Lower leg skin (tissue), 4 donors: ENCODE measurements at regions not wholly inside any gene's neighbourhood (a gene's known extent, or its start where the extent isn't known, plus 50 kb on each side); places are given as distances from the start of the nearest gene placed in this dataset.

Experiments
- DNase-seq, 2 donors: peaks; one replicate each; pipeline ENCODE4 v3.0.0-alpha.2; 2019; ENCODE audit warnings: low spot score in 2 of 2
- H3K4me3 ChIP-seq: fragments of 200-600 bp; sonication (generic); 2 replicates; pipeline ENCODE4 v1.5.1; 2017; ENCODE audit warnings: mild to moderate bottlenecking, low read depth; ENCODE audit not compliant: poor library complexity, severe bottlenecking
- POLR2A ChIP-seq, 2 donors: fragments of 450-650 bp; IDR thresholded peaks; one replicate each; pipeline ENCODE4 v1.6.1; 2016 to 2017; ENCODE audit warnings: antibody characterized with exemption in 2 of 2, mild to moderate bottlenecking in 1 of 2, moderate library complexity in 1 of 2
- WGBS, 2 donors: methylation state at CpG; one replicate each; pipeline ENCODE4 v1.1.5; 2018; 5-methylcytosine and 5-hydroxymethylcytosine counted together
- intact Hi-C: fragments of 100-400 bp; cut with DNase I; formaldehyde crosslinking; loops from one replicate; pipeline ENCODE4 v1.15.0; 2023; ENCODE audit warnings: low total_unique reads
- TF ChIP-seq, protein P1 (sequence below), 3 donors: fragments of 450-650 bp; IDR thresholded peaks; one replicate each; pipeline ENCODE4 v1.5.1; 2016; ENCODE audit warnings: antibody characterized with exemption in 3 of 3, mild to moderate bottlenecking in 3 of 3, moderate library complexity in 2 of 3

DNA sequence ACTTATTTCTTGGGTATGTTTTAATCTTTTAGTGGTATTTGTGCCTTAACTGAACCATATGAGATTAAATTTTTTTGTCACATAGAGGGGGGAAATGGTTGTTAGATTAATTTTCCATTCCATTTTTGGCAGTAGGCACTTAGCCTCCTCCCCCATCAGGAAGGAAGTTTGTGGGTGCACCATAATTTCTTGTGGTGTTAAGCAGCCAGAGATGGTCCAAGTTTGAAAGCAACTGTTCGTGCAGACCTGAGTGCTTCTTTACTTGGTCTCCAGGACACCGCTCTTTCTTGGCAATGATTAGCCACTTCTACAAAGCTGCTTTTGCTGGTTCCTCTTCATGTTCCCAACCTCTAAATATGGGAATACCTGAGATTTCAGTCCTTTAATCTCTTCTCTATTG lies 92.7 kb upstream of the RPL34 start:
- intact Hi-C loops: no loop called here
- WGBS, 2 donors: 54 to 71% methylated on average over 2 of the region's 2 CpGs
- TF ChIP-seq, protein P1, sequence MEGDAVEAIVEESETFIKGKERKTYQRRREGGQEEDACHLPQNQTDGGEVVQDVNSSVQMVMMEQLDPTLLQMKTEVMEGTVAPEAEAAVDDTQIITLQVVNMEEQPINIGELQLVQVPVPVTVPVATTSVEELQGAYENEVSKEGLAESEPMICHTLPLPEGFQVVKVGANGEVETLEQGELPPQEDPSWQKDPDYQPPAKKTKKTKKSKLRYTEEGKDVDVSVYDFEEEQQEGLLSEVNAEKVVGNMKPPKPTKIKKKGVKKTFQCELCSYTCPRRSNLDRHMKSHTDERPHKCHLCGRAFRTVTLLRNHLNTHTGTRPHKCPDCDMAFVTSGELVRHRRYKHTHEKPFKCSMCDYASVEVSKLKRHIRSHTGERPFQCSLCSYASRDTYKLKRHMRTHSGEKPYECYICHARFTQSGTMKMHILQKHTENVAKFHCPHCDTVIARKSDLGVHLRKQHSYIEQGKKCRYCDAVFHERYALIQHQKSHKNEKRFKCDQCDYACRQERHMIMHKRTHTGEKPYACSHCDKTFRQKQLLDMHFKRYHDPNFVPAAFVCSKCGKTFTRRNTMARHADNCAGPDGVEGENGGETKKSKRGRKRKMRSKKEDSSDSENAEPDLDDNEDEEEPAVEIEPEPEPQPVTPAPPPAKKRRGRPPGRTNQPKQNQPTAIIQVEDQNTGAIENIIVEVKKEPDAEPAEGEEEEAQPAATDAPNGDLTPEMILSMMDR (IDR thresholded peaks at IDR 0.05): no peak
- no peak for TF ChIP-seq POLR2A (IDR thresholded peaks at IDR 0.05)
- no peak for DNase-seq
- H3K4me3 ChIP-seq: no peak overlapping the region

- TF ChIP-seq POLR2A (IDR thresholded peaks at IDR 0.05): no peak
- TF ChIP-seq, protein P1 (IDR thresholded peaks at IDR 0.05): no peak
- no peak overlapping the region for H3K4me3 ChIP-seq
- intact Hi-C loops: no loop called here
- WGBS, 2 donors: 93 to 96% methylated on average over 1 of the region's 1 CpG
- no peak for DNase-seq
These were observed 99.6 kb upstream of the RPL34 start for GRCh38 chr4:108520807-108521206.

DNA sequence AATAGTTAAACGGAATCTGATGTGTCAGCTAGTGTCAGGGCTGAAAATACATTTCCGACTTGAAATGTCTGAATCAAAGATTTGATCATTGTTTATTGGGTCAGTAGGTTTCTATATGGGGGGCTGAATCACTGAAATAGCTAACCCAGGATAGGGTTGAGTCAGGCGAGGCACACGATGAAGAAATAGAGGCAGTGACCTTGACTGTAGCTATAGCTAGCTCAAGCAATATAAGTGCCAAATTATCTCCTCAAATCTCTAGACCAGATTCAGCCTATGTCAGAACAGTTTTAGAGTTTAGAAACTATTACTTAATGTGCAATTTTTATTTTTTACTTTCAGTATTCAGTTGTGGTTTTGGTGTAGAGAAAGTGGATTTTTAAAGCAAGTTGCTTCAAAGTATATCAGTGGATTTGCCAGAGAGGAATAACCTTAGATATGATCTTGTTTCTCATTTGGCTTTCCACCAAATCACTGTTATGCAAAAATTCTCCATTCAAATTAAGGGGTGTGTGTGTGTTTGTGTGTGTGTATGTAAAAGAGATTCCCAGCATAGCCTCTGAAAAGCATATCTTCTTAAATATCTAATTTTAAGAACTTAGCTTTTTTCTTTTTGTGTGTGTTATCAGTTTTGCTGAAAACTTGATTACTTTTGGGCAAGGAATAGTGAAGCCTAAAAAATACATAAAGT lies 100.3 kb upstream of the RPL34 start:
- intact Hi-C loops: no loop called here
- no peak for TF ChIP-seq POLR2A (IDR thresholded peaks at IDR 0.05)
- TF ChIP-seq, protein P1 (IDR thresholded peaks at IDR 0.05): no peak
- WGBS, 2 donors: 56 to 60% methylated on average over 4 of the region's 4 CpGs

GRCh38 chr4:108519208-108519833 lies 101.1 kb upstream of the RPL34 start:
- intact Hi-C loops: no loop called here
- no peak overlapping the region for H3K4me3 ChIP-seq
- TF ChIP-seq, protein P1 (IDR thresholded peaks at IDR 0.05): no peak
- no peak for TF ChIP-seq POLR2A (IDR thresholded peaks at IDR 0.05)
- DNase-seq: no peak

More for the DNA sequence above, 100.3 kb upstream of the RPL34 start:
- DNase-seq: no peak
- H3K4me3 ChIP-seq: no peak overlapping the region

DNA sequence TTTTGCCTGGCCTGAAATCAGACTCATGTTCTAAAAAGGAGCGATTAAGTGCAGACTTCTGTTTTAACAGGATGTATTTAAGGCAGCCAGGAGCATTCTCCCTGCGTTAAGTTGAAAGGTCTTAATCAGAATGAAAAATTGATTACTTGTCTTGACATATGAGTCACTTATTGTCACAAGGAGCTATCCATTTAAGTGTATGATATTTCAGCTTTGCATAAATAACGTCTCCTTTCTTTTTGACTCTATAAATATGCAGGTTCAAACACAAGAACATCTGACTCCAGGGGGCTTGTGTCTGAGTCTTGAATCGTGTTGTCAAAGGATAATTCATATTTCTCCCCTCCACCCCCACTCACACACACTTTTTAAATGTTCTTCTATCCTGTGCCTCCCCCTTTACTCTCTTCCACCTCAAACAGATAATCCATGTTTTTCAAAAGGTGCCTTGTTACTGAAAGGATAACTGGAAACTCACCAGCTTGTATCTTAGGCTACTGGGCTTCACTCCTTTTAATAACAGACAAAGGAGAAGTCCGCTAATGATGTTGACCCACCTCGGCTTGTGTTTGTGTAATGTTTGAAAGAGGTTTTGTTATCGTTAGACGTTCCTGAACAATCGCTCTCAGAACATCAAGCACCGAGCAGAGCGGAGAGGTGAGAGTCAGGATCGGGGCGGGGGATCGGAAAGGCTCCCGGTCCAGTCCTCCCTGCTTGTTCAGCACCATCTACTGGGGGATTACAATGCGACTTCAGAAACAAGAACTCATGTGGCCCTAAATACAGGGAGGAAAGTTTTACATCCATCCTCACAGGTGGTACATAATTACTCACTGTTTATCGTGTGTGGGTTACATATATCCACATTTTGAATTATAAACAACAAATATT lies 107.5 kb upstream of the RPL34 start:
- WGBS, 2 donors: 10 to 11% methylated on average over 17 of the region's 17 CpGs
- DNase-seq: no peak
- intact Hi-C loops: no loop called here
- H3K4me3 ChIP-seq: no peak overlapping the region
- TF ChIP-seq POLR2A (IDR thresholded peaks at IDR 0.05): no peak
- TF ChIP-seq, protein P1 (IDR thresholded peaks at IDR 0.05): no peak
